ENCODE measurements at regions not wholly inside any gene's neighbourhood (a gene's known extent, or its start where the extent isn't known, plus 50 kb on each side); places are given as distances from the start of the nearest gene placed in this dataset.

GRCh38 chr13:70613295-70613694, 505.0 kb upstream of the KLHL1 start:
- TF ChIP-seq, protein P1, sequence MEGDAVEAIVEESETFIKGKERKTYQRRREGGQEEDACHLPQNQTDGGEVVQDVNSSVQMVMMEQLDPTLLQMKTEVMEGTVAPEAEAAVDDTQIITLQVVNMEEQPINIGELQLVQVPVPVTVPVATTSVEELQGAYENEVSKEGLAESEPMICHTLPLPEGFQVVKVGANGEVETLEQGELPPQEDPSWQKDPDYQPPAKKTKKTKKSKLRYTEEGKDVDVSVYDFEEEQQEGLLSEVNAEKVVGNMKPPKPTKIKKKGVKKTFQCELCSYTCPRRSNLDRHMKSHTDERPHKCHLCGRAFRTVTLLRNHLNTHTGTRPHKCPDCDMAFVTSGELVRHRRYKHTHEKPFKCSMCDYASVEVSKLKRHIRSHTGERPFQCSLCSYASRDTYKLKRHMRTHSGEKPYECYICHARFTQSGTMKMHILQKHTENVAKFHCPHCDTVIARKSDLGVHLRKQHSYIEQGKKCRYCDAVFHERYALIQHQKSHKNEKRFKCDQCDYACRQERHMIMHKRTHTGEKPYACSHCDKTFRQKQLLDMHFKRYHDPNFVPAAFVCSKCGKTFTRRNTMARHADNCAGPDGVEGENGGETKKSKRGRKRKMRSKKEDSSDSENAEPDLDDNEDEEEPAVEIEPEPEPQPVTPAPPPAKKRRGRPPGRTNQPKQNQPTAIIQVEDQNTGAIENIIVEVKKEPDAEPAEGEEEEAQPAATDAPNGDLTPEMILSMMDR (IDR thresholded peaks at IDR 0.05; ENCODE audit: low read depth, low read length) = no peak
- no peaks in the 10 kb centered on the region for H3K9me3 ChIP-seq (ENCODE audit: control insufficient read depth, insufficient read depth, low read length)
- ChIA-PET POLR2A (no interaction called here), CTCF (no interaction called here)
- H3K4me3 ChIP-seq (ENCODE audit: low read depth, low read length) = no peak overlapping the region
- no peak for DNase-seq (ENCODE audit: low read depth, low spot score)
- H3K27me3 ChIP-seq (ENCODE audit: control insufficient read depth, insufficient read depth, low read length) = no peaks in the 10 kb centered on the region
- no peak overlapping the region for H3K27ac ChIP-seq (ENCODE audit: low read depth, low read length)

DNA sequence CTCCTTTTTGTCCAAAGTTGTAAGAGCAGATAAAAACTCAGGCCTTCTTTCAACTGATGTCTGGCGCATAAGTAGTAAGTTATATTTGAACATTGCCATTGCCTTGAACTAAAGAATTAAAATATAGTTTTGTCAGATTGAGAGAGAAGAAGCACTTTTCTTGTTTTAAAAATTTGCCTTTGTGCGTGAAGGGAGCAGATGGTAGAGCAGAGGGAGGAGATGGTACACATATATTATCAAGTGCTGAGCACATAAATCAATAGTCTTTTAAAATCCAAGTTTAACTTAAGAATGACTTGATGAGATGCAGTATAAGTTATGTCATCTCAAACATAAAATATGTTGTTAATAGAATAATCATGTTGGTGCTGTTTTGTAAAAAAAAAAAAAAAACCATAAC, 504.6 kb upstream of the KLHL1 start:
- no peak for DNase-seq (ENCODE audit: low read depth, low spot score)
- Histone ChIP-seq H3K4me3 (ENCODE audit: low read depth, low read length) (no peak overlapping the region), H3K27me3 (ENCODE audit: control insufficient read depth, insufficient read depth, low read length) (no peaks in the 10 kb centered on the region), H3K9me3 (ENCODE audit: control insufficient read depth, insufficient read depth, low read length) (no peaks in the 10 kb centered on the region), H3K27ac (ENCODE audit: low read depth, low read length) (no peak overlapping the region)
- POLR2A ChIA-PET = no interaction called here
- TF ChIP-seq, protein P1 (IDR thresholded peaks at IDR 0.05; ENCODE audit: low read depth, low read length) = no peak
- CTCF ChIA-PET = no interaction called here

GRCh38 chr13:70604448-70604847, 496.2 kb upstream of the KLHL1 start:
- no peak for DNase-seq (ENCODE audit: low read depth, low spot score)
- CTCF ChIA-PET = no interaction called here
- TF ChIP-seq, protein P1 (IDR thresholded peaks at IDR 0.05; ENCODE audit: low read depth, low read length) = no peak

DNA sequence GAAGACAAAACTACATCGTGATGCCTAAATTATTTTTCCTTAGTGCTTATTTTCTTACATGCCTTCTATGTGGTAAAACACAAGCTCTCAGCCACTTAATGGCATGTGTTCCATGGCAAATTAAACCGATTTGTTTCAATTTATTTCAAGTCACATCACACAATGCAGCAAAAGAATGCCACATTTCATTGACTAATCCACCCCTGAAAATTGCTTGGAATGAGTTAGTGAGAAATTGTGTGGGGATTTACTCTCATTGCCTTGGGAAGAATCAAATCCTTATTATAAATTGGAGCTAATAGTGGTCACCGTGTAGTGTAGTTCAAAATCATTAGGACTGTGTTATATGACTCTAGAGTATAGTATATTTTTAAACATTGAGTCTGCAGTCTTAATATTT, 485.5 kb upstream of the KLHL1 start:
- POLR2A ChIA-PET = no interaction called here
- Histone ChIP-seq H3K27me3 (ENCODE audit: control insufficient read depth, insufficient read depth, low read length) (no peaks in the 10 kb centered on the region), H3K4me3 (ENCODE audit: low read depth, low read length) (no peak overlapping the region), H3K9me3 (ENCODE audit: control insufficient read depth, insufficient read depth, low read length) (peaks cover 3% of the 10 kb centered on the region; the same call in 1 of the 2 replicates), H3K27ac (ENCODE audit: low read depth, low read length) (no peak overlapping the region)
- DNase-seq (ENCODE audit: low read depth, low spot score) = no peak
- TF ChIP-seq, protein P1 (IDR thresholded peaks at IDR 0.05; ENCODE audit: low read depth, low read length) = no peak
- CTCF ChIA-PET = no interaction called here

More at GRCh38 chr13:70604448-70604847, 496.2 kb upstream of the KLHL1 start:
- POLR2A ChIA-PET = no interaction called here
- no peaks in the 10 kb centered on the region for H3K27me3 ChIP-seq (ENCODE audit: control insufficient read depth, insufficient read depth, low read length)
- H3K27ac ChIP-seq (ENCODE audit: low read depth, low read length) = no peak overlapping the region
- H3K4me3 ChIP-seq (ENCODE audit: low read depth, low read length) = no peak overlapping the region
- no peaks in the 10 kb centered on the region; the same call in 1 of the 2 replicates for H3K9me3 ChIP-seq (ENCODE audit: control insufficient read depth, insufficient read depth, low read length)

- H3K9me3 ChIP-seq (ENCODE audit: control insufficient read depth, insufficient read depth, low read length) = peaks cover 5% of the 10 kb centered on the region; the same call in 1 of the 2 replicates
- TF ChIP-seq, protein P1 (IDR thresholded peaks at IDR 0.05; ENCODE audit: low read depth, low read length) = no peak
- no peak overlapping the region for H3K4me3 ChIP-seq (ENCODE audit: low read depth, low read length)
- ChIA-PET POLR2A (no interaction called here), CTCF (no interaction called here)
- DNase-seq (ENCODE audit: low read depth, low spot score) = no peak
- H3K27ac ChIP-seq (ENCODE audit: low read depth, low read length) = no peak overlapping the region
- no peaks in the 10 kb centered on the region for H3K27me3 ChIP-seq (ENCODE audit: control insufficient read depth, insufficient read depth, low read length)
Measured at GRCh38 chr13:70585109-70585508, 476.9 kb upstream of the KLHL1 start.
